ENCODE measurements at regions not wholly inside any gene's neighbourhood (a gene's known extent, or its start where the extent isn't known, plus 50 kb on each side); places are given as distances from the start of the nearest gene placed in this dataset.
A peak's percentile ranks its signal among the peaks of the same experiment; 100 is the strongest.

GRCh38 chr17:71334048-71334751 lies 786.6 kb upstream of the SOX9 start:
- no peak for DNase-seq

- DNase-seq: no peak
These were observed 785.6 kb upstream of the SOX9 start for GRCh38 chr17:71335212-71335611.

GRCh38 chr17:71337938-71338337 lies 782.9 kb upstream of the SOX9 start:
- no peak for DNase-seq

- no peak for DNase-seq
These were observed 782.4 kb upstream of the SOX9 start for GRCh38 chr17:71338396-71338795.

GRCh38 chr17:71339206-71339605 lies 781.6 kb upstream of the SOX9 start:
- no peak for DNase-seq

- DNase-seq: no peak
These were observed 778.1 kb upstream of the SOX9 start for GRCh38 chr17:71342737-71343136.

- DNase-seq: no peak
These were observed 770.8 kb upstream of the SOX9 start for GRCh38 chr17:71349908-71350600.

- DNase-seq: no peak
These were observed 760.5 kb upstream of the SOX9 start for GRCh38 chr17:71360301-71360700.

GRCh38 chr17:71361656-71362450 lies 759.0 kb upstream of the SOX9 start:
- DNase-seq: peak; percentile 15

GRCh38 chr17:71363661-71364060 lies 757.2 kb upstream of the SOX9 start:
- no peak for DNase-seq

- no peak for DNase-seq
These were observed 749.0 kb upstream of the SOX9 start for GRCh38 chr17:71371809-71372208.

GRCh38 chr17:71375948-71376347 lies 744.9 kb upstream of the SOX9 start:
- DNase-seq: no peak

- no peak for DNase-seq
These were observed 743.9 kb upstream of the SOX9 start for GRCh38 chr17:71376933-71377332.

- DNase-seq: no peak
These were observed 742.8 kb upstream of the SOX9 start for GRCh38 chr17:71378036-71378435.

GRCh38 chr17:71378741-71379140 lies 742.1 kb upstream of the SOX9 start:
- no peak for DNase-seq

GRCh38 chr17:71379512-71379911 lies 741.3 kb upstream of the SOX9 start:
- DNase-seq: no peak

GRCh38 chr17:71380535-71380934 lies 740.3 kb upstream of the SOX9 start:
- no peak for DNase-seq

- DNase-seq: no peak
These were observed 739.9 kb upstream of the SOX9 start for GRCh38 chr17:71380936-71381335.

- no peak for DNase-seq
These were observed 737.7 kb upstream of the SOX9 start for GRCh38 chr17:71383091-71383490.

- no peak for DNase-seq
These were observed 733.4 kb upstream of the SOX9 start for GRCh38 chr17:71387456-71387855.

GRCh38 chr17:71392715-71393567 lies 727.9 kb upstream of the SOX9 start:
- DNase-seq: no peak

- DNase-seq: no peak
These were observed 724.9 kb upstream of the SOX9 start for GRCh38 chr17:71395901-71396300.
